Stimulated activated naive CD8-positive, alpha-beta T cell treated with anti-CD3 and anti-CD28 coated beads, Interleukin-15, Interleukin-2, amounts not matched to agents 100 ng/mL and 50 ng/mL, for 24 hours (primary cell): ENCODE measurements at regions not wholly inside any gene's neighbourhood (a gene's known extent, or its start where the extent isn't known, plus 50 kb on each side); places are given as distances from the start of the nearest gene placed in this dataset.

ENCODE experiments used
- H3K27ac Mint-ChIP-seq: one replicate; pipeline ENCODE4 v1.8.0; 2021; ENCODE audit warnings: mild to moderate bottlenecking, mixed read lengths
- H3K27me3 Mint-ChIP-seq: one replicate; pipeline ENCODE4 v1.8.0; 2021; ENCODE audit warnings: mixed read lengths
- H3K36me3 Mint-ChIP-seq: one replicate; pipeline ENCODE4 v1.8.0; 2021; ENCODE audit warnings: low read depth, mixed read lengths
- H3K4me1 Mint-ChIP-seq: one replicate; pipeline ENCODE4 v1.8.0; 2021; ENCODE audit warnings: low read depth, mixed read lengths
- H3K4me3 Mint-ChIP-seq: one replicate; pipeline ENCODE4 v1.8.0; 2021; ENCODE audit warnings: mild to moderate bottlenecking, mixed read lengths
- H3K9me3 Mint-ChIP-seq: one replicate; pipeline ENCODE4 v1.8.0; 2021; ENCODE audit warnings: mixed read lengths

DNA sequence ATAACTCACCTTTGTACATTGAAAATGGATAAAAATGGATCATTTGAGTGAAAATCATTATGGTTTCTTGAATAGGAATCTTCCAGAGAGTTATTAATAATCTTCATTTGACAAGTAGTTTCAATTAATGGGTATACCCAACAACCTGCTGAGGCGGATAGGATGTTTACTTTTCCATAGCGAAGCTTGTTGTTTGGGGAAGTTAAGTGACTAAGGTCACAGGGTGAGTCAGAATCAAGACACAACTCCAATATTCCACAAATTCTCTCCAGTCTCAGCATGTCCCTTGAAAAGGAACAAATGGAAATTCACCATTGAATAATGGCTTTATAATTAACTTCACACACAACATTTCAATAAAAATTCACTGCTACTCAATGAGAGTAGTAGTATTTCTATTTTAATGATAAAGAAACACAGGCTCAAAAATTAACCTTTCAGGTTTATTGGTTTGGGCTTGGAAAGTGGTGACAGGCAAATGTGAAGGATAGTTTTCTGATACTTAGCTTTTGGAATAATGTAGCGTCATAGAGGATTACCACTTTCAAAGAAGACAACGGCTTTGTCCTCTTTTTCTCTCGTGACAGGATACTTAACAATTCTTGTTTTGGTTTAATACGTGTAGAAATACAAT, 211.3 kb downstream of the GPD2 start:
- no peaks in the 10 kb centered on the region for H3K9me3 Mint-ChIP-seq
- no peak overlapping the region for H3K4me3 Mint-ChIP-seq
- no peaks in the 10 kb centered on the region for H3K4me1 Mint-ChIP-seq
- H3K27ac Mint-ChIP-seq, result no peak overlapping the region
- no peaks in the 10 kb centered on the region for H3K36me3 Mint-ChIP-seq
- no peaks in the 10 kb centered on the region for H3K27me3 Mint-ChIP-seq

DNA sequence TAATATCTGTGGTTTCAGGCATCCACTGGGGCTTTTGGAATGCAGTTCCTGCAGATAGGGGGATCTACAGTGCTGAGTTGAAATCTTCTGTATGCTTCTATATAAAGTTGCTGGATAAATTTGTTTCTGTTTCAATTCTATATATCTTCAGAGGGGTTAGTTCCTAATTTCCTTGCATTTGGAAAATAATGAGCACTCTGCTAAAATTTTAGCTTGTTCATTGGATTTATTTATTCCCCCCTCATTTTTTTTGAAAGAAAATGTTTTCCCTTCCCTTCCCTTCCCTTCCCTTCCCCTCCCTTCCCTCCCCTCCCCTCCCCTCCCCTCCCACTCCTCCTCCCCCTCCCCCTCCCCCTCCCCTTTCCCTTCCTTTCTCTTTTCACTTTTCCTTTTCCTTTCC, 212.3 kb downstream of the GPD2 start:
- Mint-ChIP-seq H3K27ac (no peak overlapping the region), H3K36me3 (no peaks in the 10 kb centered on the region), H3K4me1 (no peaks in the 10 kb centered on the region), H3K9me3 (no peaks in the 10 kb centered on the region), H3K27me3 (no peaks in the 10 kb centered on the region), H3K4me3 (no peak overlapping the region)

DNA sequence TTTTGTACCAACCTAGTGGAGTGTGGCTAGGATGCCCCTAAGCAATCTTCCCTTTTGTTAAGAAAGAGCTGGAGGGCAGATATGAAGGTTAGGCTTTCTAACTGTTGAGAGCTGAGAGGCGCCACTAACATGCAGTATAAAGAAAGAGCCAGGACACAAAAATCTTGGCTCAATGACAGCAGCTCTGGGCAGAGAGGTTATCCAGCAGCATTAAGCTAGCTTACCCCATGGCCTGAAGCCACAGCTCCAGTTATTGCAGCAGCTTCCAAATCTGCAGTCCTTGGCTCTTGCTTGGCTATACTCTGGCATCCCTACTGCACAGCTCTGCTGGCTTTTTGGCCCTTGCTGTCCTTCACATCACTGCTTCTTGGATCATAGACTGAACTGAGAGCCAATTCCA, 213.4 kb downstream of the GPD2 start:
- Mint-ChIP-seq H3K4me1 (no peaks in the 10 kb centered on the region), H3K27ac (no peak overlapping the region), H3K36me3 (no peaks in the 10 kb centered on the region), H3K4me3 (no peak overlapping the region), H3K9me3 (no peaks in the 10 kb centered on the region), H3K27me3 (no peaks in the 10 kb centered on the region)

DNA sequence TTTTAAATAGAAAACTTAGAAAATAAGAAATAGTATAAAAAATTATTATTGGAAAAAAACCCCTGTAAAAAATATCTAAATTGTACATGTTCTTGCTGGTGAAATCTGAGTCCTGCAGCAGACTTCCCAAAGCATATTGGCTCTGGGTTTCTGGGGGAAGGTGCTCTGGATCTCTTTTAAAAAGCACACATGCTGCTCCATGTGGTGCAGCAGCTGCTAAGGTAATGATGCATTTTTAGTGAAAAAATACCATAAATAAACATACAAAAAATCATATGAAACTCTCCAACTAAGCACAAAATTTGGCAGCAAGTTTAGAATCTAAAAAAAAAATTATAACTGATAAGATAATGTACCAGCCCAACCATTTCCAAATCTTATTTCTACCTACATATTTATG, 216.5 kb downstream of the GPD2 start:
- H3K27me3 Mint-ChIP-seq, result no peaks in the 10 kb centered on the region
- no peaks in the 10 kb centered on the region for H3K36me3 Mint-ChIP-seq
- H3K9me3 Mint-ChIP-seq, result no peaks in the 10 kb centered on the region
- no peak overlapping the region for H3K27ac Mint-ChIP-seq
- H3K4me3 Mint-ChIP-seq, result no peak overlapping the region
- H3K4me1 Mint-ChIP-seq, result no peaks in the 10 kb centered on the region

DNA sequence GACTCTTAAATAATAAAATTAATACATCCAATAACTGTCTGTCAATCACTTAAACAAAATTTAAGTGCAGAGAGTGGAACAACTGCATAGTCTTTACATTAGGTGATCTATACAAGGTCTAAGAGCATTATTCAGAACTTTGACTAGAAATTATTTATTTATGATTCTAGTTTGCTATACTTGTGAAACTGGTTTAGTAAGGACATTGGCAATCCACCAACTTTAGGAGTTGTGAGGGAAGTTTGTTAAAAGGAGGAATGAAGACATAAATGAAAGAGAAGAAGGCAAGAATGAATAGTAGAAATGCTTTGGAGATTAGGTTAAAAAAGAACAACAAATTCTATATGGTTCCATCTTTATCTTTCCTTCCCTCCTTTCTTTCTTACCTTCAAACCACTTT, 217.5 kb downstream of the GPD2 start:
- H3K4me3 Mint-ChIP-seq, result no peak overlapping the region
- no peaks in the 10 kb centered on the region for H3K4me1 Mint-ChIP-seq
- H3K9me3 Mint-ChIP-seq, result no peaks in the 10 kb centered on the region
- no peak overlapping the region for H3K27ac Mint-ChIP-seq
- H3K27me3 Mint-ChIP-seq, result no peaks in the 10 kb centered on the region
- H3K36me3 Mint-ChIP-seq, result no peaks in the 10 kb centered on the region

DNA sequence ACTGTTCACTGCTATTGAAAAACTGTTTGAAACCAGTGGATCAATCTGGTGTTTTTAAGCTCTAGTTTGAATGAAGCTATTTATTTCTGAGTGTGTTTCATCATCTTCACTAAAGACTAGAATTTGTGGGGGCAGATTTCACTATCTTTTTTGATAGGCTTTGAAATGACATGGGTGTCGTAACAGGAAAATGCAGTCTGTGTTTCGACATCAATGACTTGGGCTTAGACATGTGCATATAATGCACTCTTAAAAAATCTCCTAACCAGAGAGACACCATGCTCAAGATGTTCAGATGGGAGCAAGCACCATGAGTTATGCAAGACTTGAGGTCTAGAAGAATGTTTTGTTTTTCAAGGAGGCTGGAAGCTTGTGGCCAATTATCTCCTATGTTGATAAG, 221.6 kb downstream of the GPD2 start:
- Mint-ChIP-seq H3K27ac (no peak overlapping the region), H3K36me3 (no peaks in the 10 kb centered on the region), H3K9me3 (no peaks in the 10 kb centered on the region), H3K4me1 (no peaks in the 10 kb centered on the region), H3K27me3 (peaks cover 4% of the 10 kb centered on the region), H3K4me3 (no peak overlapping the region)

DNA sequence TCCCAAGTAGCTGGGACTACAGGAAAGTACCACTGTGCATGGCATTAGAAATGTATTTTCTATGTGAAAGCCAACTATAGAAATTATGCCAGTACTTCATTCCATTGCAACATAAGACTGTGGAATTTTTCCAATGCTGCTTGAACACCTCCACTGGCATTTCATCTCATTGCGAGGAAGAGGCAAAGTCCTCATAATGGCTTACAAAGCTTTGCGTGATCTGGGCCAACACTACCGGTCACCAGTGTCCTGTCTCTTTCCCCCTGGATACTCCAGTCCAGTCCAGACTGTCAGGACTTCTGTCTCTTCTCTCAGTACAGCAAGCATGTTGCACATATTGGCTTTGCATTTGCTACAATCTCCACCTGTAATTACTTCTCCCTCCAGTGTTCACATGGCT, 223.5 kb downstream of the GPD2 start:
- H3K4me3 Mint-ChIP-seq, result no peak overlapping the region
- peaks cover 4% of the 10 kb centered on the region for H3K27me3 Mint-ChIP-seq
- no peaks in the 10 kb centered on the region for H3K36me3 Mint-ChIP-seq
- H3K27ac Mint-ChIP-seq, result no peak overlapping the region
- no peaks in the 10 kb centered on the region for H3K9me3 Mint-ChIP-seq
- H3K4me1 Mint-ChIP-seq, result no peaks in the 10 kb centered on the region

DNA sequence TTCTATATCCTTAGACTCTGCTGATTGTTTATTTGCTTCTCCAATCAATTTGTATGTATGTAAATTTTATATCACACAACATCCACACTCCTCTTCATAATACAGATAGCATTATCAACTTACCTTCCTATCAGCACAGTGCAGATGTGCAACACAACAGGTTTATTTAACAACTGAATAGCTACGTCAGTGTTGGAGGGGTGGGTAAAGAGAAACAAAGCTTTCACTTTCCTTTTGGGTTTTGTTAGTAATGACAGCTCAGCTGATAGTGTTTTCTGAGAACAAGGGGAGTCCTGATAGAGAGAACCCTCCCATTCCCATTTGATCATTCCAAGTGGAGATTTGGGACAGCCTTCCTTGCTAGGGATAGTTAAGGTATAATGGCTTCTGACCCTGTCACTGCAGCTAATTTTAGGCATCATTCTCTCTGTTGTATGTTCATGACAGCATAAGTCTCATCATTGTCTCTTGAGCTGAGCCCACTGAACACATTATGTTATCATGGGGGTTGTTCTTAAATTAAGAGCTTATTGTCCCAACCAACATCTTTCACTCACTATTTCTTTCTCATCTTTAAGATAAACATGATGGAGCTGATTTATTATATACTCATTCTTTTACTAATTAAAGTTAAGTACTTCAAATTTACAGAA, 227.7 kb downstream of the GPD2 start:
- H3K9me3 Mint-ChIP-seq, result peaks cover 7% of the 10 kb centered on the region
- no peaks in the 10 kb centered on the region for H3K4me1 Mint-ChIP-seq
- H3K4me3 Mint-ChIP-seq, result no peak overlapping the region
- H3K27me3 Mint-ChIP-seq, result peaks cover 13% of the 10 kb centered on the region
- H3K27ac Mint-ChIP-seq, result no peak overlapping the region
- H3K36me3 Mint-ChIP-seq, result no peaks in the 10 kb centered on the region

DNA sequence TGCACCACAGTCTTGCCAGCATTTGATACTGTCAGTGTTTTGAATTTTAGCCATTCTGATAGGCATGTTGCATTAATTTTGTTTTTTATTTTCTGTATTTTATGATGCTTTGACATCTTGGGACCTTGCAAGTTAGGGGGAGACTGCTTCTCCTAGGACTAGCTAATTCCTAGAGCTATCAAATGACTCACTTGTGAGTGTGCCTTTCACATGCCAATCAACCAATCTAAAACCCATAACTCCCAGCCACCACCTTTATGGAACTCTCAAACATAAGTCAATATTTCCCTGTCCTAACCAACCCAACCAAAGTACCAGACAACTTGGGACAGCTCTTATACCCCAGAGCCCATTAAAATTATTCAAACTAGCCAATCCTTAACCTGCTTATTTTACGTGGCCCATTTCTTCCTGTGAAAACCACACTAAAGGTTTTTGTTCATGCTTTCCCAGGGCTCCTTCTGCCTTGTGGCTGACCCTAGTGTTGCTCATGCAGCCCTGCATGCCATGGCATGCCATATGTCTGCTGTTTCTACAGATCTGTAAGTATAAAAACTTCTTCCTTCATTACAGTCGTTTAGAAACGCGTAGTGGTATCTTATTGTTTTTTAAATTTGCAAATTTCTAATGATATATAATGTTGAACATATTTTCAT, 230.1 kb downstream of the GPD2 start:
- Mint-ChIP-seq H3K27me3 (peaks cover 15% of the 10 kb centered on the region), H3K4me3 (no peak overlapping the region), H3K36me3 (no peaks in the 10 kb centered on the region), H3K9me3 (peaks cover 10% of the 10 kb centered on the region), H3K4me1 (no peaks in the 10 kb centered on the region), H3K27ac (no peak overlapping the region)

DNA sequence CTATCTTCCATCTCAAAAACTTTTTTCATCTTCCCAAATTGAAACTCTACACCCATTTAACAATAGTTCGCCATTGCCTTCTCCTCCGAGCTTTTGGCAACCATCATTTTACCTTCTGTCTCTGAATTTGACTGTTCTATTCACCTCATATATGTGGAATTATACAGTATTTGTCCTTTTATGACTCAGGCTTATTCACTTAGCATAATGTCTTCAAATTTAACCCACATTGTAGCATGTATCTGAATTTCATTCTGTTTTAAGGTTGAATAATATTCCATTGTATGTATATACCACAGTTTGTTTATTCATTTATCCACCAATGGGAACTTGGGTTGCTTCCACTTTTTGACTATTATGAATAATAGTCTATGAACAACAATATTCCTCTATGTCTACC, 233.9 kb downstream of the GPD2 start:
- peaks cover 10% of the 10 kb centered on the region for H3K9me3 Mint-ChIP-seq
- H3K4me1 Mint-ChIP-seq, result no peaks in the 10 kb centered on the region
- H3K27ac Mint-ChIP-seq, result no peak overlapping the region
- H3K4me3 Mint-ChIP-seq, result no peak overlapping the region
- no peaks in the 10 kb centered on the region for H3K36me3 Mint-ChIP-seq
- H3K27me3 Mint-ChIP-seq, result peaks cover 12% of the 10 kb centered on the region

DNA sequence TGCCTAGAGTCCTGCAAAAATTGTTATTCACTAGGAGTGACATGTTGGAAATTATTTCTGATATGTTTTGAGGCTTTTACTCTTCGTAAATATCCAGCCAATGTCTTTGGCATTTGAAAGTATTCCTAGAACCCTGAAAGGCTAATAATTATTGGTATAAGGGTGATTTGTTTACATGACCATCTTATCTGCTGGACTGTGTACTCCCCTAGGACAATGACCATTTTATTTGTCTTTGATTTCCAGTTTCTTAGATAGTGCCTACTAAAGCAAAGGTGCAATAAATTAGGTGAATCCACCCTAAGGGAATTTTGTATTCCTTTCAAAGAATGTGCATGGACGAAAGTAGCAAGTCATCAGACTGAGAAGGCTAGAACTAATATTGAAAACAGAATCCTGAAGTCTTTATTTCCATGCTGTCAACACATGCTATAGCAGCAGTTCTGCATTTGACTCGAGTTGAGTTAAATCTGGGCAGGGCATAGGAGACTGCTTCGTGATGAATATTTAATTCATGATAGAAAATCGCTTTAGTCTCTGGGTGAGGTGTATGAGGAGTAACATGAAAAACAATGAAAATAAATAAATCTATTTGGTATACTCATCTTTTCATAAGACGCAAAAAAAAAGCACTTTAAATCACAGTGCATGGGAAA, 235.7 kb downstream of the GPD2 start:
- Mint-ChIP-seq H3K27me3 (peaks cover 12% of the 10 kb centered on the region), H3K4me1 (no peaks in the 10 kb centered on the region), H3K27ac (no peak overlapping the region), H3K4me3 (no peak overlapping the region), H3K9me3 (peaks cover 10% of the 10 kb centered on the region), H3K36me3 (no peaks in the 10 kb centered on the region)

DNA sequence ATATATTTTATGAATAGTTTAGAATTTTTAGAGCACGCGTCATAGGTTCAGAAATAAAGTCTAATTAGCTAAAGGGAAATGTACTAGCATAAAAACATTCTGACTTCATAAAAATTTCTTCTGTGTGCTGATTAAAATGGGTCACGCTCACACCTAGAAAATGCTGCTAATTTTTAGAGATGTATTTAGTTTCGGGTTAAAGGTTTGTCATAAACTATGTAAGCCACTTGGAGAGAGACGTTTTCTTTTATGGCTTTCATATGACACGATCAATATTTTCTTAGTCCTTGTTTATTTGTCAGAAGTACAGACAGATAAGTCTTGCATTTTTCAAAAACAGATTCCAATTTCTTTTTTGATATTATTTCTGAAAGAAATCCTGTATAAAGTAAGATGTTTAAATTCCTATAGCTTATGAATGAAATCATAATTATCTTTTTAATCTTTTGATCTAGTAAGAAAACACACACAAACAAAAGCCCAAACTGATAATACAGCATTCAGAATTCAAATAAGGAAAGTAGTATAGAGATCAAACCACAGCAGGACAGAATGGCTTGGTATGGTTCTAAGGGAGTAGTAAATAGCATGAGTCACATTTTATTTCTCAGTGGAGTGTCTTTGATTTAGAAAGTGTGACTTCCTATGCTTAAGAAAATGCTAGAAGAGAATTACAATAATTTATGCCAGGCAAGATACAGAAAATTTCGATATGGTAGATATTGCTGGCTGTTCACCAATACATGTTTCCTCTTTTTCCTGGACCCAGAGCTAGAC, 236.6 kb downstream of the GPD2 start:
- no peak overlapping the region for H3K4me3 Mint-ChIP-seq

DNA sequence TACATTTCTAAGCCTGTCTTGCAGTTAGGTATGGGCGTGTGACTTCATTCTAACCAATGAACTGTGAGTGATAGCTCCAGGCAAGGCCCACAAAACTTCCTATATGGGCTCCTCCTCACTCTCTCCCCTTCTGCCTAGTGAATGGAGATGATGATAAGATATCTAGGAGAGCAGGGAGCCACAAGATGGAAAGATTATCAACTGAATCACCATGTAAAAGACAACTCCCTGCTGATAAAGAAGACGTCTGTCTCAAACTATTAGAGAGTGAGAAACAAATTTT, 237.1 kb downstream of the GPD2 start:
- no peak overlapping the region for H3K27ac Mint-ChIP-seq

More for the DNA sequence above, 236.6 kb downstream of the GPD2 start:
- no peak overlapping the region for H3K27ac Mint-ChIP-seq
- H3K27me3 Mint-ChIP-seq, result peaks cover 12% of the 10 kb centered on the region
- H3K4me1 Mint-ChIP-seq, result no peaks in the 10 kb centered on the region
- H3K36me3 Mint-ChIP-seq, result no peaks in the 10 kb centered on the region
- peaks cover 10% of the 10 kb centered on the region for H3K9me3 Mint-ChIP-seq

DNA sequence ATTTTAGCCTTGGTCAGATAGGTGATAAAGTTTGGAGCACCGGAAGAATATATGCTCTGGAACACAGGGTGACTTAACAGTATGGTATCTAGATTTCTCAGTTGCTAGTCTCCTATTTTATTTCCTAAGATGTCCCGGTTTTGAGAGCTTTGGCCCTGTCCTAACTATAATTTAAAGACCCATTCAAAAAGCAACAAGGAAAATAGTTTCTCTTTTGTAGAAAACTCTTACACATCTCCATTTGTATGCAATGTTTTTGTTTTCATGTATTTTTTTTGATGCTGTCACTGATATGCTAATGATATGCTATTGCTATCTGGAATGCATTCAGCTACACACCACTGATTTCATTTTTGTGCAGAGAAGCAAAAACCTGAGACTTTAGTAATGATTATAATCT, 237.8 kb downstream of the GPD2 start:
- peaks cover 4% of the 10 kb centered on the region for H3K27me3 Mint-ChIP-seq
- H3K36me3 Mint-ChIP-seq, result no peaks in the 10 kb centered on the region
- H3K4me3 Mint-ChIP-seq, result no peak overlapping the region
- H3K4me1 Mint-ChIP-seq, result no peaks in the 10 kb centered on the region
- H3K27ac Mint-ChIP-seq, result no peak overlapping the region
- H3K9me3 Mint-ChIP-seq, result peaks cover 3% of the 10 kb centered on the region

More for the DNA sequence above, 237.1 kb downstream of the GPD2 start:
- Mint-ChIP-seq H3K9me3 (peaks cover 9% of the 10 kb centered on the region), H3K36me3 (no peaks in the 10 kb centered on the region), H3K4me1 (no peaks in the 10 kb centered on the region), H3K4me3 (no peak overlapping the region), H3K27me3 (peaks cover 9% of the 10 kb centered on the region)

DNA sequence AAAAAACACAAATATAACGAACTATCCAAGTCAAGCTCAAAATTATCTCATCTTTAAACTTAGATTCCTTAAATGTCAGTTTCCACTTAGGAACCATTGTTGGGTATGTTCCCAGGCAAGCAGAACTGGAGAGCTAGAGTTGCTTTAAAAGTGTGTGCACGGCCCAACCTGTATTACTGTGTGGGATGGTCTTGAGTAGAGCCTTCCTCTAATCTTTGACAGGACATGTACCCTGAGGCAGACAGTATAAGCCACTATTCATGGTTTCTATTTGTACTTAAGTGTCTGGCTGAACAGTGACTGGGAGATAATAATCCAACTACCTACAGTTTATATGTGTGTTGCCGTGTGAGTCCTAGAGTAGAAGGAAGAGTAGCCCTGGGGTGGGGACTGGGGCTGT, 239.7 kb downstream of the GPD2 start:
- Mint-ChIP-seq H3K27me3 (no peaks in the 10 kb centered on the region), H3K27ac (no peak overlapping the region), H3K9me3 (no peaks in the 10 kb centered on the region), H3K4me1 (no peaks in the 10 kb centered on the region), H3K4me3 (no peak overlapping the region), H3K36me3 (no peaks in the 10 kb centered on the region)
